Endothelial cell of umbilical vein (primary cell): ENCODE measurements at regions not wholly inside any gene's neighbourhood (a gene's known extent, or its start where the extent isn't known, plus 50 kb on each side); places are given as distances from the start of the nearest gene placed in this dataset.

Experiments used
- BruUV-seq: library from RNA; stranded (reverse); fragments of 400-500 nt; replicated peaks from 2 replicates; lab custom pipeline; 2021; lab: Mats Ljungman, UMichigan
- CTCF ChIA-PET: fragments of 300-600, 350-600 bp; sonication (Branson Sonifier 250); formaldehyde crosslinking; loops from one replicate; lab custom pipeline; 2021; ENCODE audit warnings: antibody characterized with exemption, inconsistent platforms; lab: Charles Lee
- POLR2A ChIA-PET: fragments of 300-600, 350-600 bp; sonication (Branson Sonifier 250); formaldehyde crosslinking; loops from one replicate; lab custom pipeline; 2021; ENCODE audit warnings: antibody characterized with exemption, inconsistent platforms; lab: Charles Lee
- DNase-seq: peaks from one replicate; pipeline ENCODE4 v3.0.0-alpha.2; 2011; ENCODE audit warnings: low read depth, low spot score
- FAIRE-seq: peaks from 2 replicates; lab custom pipeline; 2011; peaks lifted over from hg19 to GRCh38; lab: Jason Lieb, UNC
- H2AFZ ChIP-seq: 2 replicates; pipeline ENCODE4 v1.6.0; 2012; ENCODE audit warnings: low read depth, low read length, control low read depth, inconsistent platforms
- H3K27ac ChIP-seq: 2 replicates; pipeline ENCODE4 v1.5.1; 2011; ENCODE audit warnings: low read depth, mild to moderate bottlenecking, control low read depth, low read length, moderate library complexity; ENCODE audit not compliant: insufficient read depth
- H3K27me3 ChIP-seq, 2 experiments: 2 replicates each; pipeline versions ENCODE4 v1.6.0 to v1.6.1; 2011; ENCODE audit warnings: low read length in 2 of 2, mixed read lengths in 1 of 2; ENCODE audit not compliant: control insufficient read depth in 2 of 2, insufficient read depth in 2 of 2
- H3K36me3 ChIP-seq, 2 experiments: 2 replicates in 1 of 2; 3 replicates in 1 of 2; pipeline ENCODE4 v1.5.1; 2011; ENCODE audit warnings: low read length in 2 of 2, mild to moderate bottlenecking in 1 of 2, moderate library complexity in 1 of 2; ENCODE audit not compliant: control insufficient read depth in 2 of 2, insufficient read depth in 2 of 2; ENCODE audit errors: extremely low read depth in 1 of 2
- H3K4me1 ChIP-seq: 3 replicates; pipeline ENCODE4 v1.5.1; 2011; ENCODE audit warnings: mild to moderate bottlenecking, low read length; ENCODE audit not compliant: control insufficient read depth, insufficient read depth; ENCODE audit errors: extremely low read depth
- H3K4me2 ChIP-seq: 2 replicates; pipeline ENCODE4 v1.6.1; 2011; ENCODE audit warnings: low read length, control low read depth, mixed read lengths; ENCODE audit not compliant: insufficient read depth
- H3K4me3 ChIP-seq, 3 experiments: fragments of 200-600 bp in 1 of 3; sonication (generic), shearing (Covaris generic) in 1 of 3; replicated peaks in 1 of 3; 2 replicates each; pipeline ENCODE4 v1.5.1; 2011 to 2016; ENCODE audit warnings: control low read depth in 3 of 3, low read length in 3 of 3, mild to moderate bottlenecking in 2 of 3, inconsistent platforms in 1 of 3, low read depth in 1 of 3, moderate library complexity in 1 of 3; ENCODE audit not compliant: insufficient read depth in 1 of 3
- H3K79me2 ChIP-seq: 2 replicates; pipeline ENCODE4 v1.6.0; 2012; ENCODE audit warnings: low read length, inconsistent platforms; ENCODE audit not compliant: control insufficient read depth, insufficient read depth
- H3K9ac ChIP-seq: replicated peaks from 2 replicates; pipeline ENCODE3; 2011; ENCODE audit warnings: low read length, control low read depth; ENCODE audit not compliant: insufficient read depth; ENCODE audit errors: extremely low read depth
- H3K9me1 ChIP-seq: replicated peaks from 3 replicates; pipeline ENCODE4 v1.6.0; 2011; ENCODE audit warnings: mild to moderate bottlenecking, low read length; ENCODE audit not compliant: control insufficient read depth, insufficient read depth; ENCODE audit errors: extremely low read depth
- H3K9me3 ChIP-seq: replicated peaks from 2 replicates; pipeline ENCODE4 v1.5.1; 2012; ENCODE audit warnings: low read length, inconsistent platforms; ENCODE audit not compliant: control insufficient read depth, insufficient read depth
- H4K20me1 ChIP-seq: replicated peaks from 2 replicates; pipeline ENCODE3; 2011; ENCODE audit warnings: mild to moderate bottlenecking, low read length; ENCODE audit not compliant: control insufficient read depth, insufficient read depth; ENCODE audit errors: extremely low read depth
- EZH2 ChIP-seq: IDR thresholded peaks from 2 replicates; pipeline ENCODE4 v1.6.1; 2012; ENCODE audit warnings: borderline replicate concordance, low read depth, mild to moderate bottlenecking, moderate library complexity, low read length, inconsistent platforms; ENCODE audit not compliant: severe bottlenecking
- FOS ChIP-seq: IDR thresholded peaks from 2 replicates; pipeline ENCODE4 v1.6.1; 2011; ENCODE audit warnings: mild to moderate bottlenecking, low read length, moderate library complexity, borderline replicate concordance; ENCODE audit not compliant: insufficient read depth
- GATA2 ChIP-seq: IDR thresholded peaks from 2 replicates; pipeline ENCODE4 v1.7.0; 2011; ENCODE audit warnings: low read depth, mild to moderate bottlenecking, moderate library complexity, mixed read lengths, low read length; ENCODE audit not compliant: insufficient read length, insufficient read depth
- JUN ChIP-seq: IDR thresholded peaks from 2 replicates; pipeline ENCODE4 v1.6.1; 2011; ENCODE audit warnings: borderline replicate concordance, low read depth; ENCODE audit not compliant: insufficient read length, insufficient read depth
- MYC ChIP-seq: IDR thresholded peaks from one replicate; pipeline ENCODE4 v1.6.1; 2011; ENCODE audit warnings: mild to moderate bottlenecking, low read depth, low read length
- POLR2AphosphoS5 ChIP-seq: IDR thresholded peaks from 2 replicates; pipeline ENCODE4 v1.6.1; 2012; ENCODE audit warnings: low read depth, mild to moderate bottlenecking, control low read depth, low read length, moderate library complexity; ENCODE audit not compliant: insufficient read depth
- dilution Hi-C: fragments of 300-500 bp; cut with MboI; formaldehyde crosslinking; loops from one replicate; pipeline ENCODE4 v1.15.0; 2019; ENCODE audit warnings: low sequenced_read_pairs; ENCODE audit not compliant: extremely low pct_ligation_motif_present
- intact Hi-C: fragments of 100-400 bp; cut with micrococcal nuclease; formaldehyde crosslinking; loops from one replicate; pipeline ENCODE4 v1.10.0; 2022
- TF ChIP-seq, protein P1 (sequence below), 2 donors: IDR thresholded peaks; 1 replicate in 1 of 2; 2 replicates in 1 of 2; pipeline ENCODE4 v1.5.1; 2011; ENCODE audit warnings: low read length in 2 of 2, mild to moderate bottlenecking in 2 of 2, moderate library complexity in 2 of 2, control low read depth in 1 of 2, inconsistent platforms in 1 of 2, low read depth in 1 of 2; ENCODE audit not compliant: insufficient read depth in 1 of 2; ENCODE audit errors: extremely low read depth in 1 of 2
- TF ChIP-seq, protein P2 (sequence below): IDR thresholded peaks from 2 replicates; pipeline ENCODE4 v1.6.1; 2011; ENCODE audit not compliant: insufficient read depth, insufficient read length

DNA sequence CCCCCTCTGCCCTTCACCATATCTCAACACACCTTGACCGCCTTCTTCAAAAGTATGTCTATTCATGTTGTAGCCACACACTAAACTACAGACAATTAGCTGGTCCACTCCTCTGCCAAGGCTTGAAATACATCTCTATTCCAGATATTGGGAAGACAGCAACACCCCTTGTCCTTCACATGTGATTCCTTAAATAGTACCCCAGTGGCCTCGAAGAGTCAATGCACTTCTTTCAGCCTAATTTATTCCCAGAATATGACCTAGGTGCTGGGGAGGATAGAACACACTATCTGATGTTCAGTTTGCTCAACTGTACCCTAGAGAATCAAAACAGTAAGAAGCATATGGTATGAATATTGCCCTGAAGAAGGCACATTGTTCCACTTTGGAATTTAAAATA, 82.4 kb upstream of the DACH1 start:
- no peaks in the 10 kb centered on the region for H3K4me1 ChIP-seq
- no peak overlapping the region for H2AFZ ChIP-seq
- H3K36me3 ChIP-seq, result no peaks in the 10 kb centered on the region
- no peak overlapping the region for H3K4me2 ChIP-seq
- CTCF ChIA-PET, result interaction anchor here (0.9 kb wide), 1 partner anchor 8 kb away, joined by 3 read pairs; no protein-coding TSS in a partner anchor
- no peaks in the 10 kb centered on the region for H4K20me1 ChIP-seq
- H3K27me3 ChIP-seq, result no peaks in the 10 kb centered on the region
- no TSS peak for BruUV-seq
- H3K9ac ChIP-seq, result no peak overlapping the region
- TF ChIP-seq JUN (no peak), MYC (no peak), EZH2 (no peak), POLR2AphosphoS5 (no peak), FOS (no peak), GATA2 (no peak)
- TF ChIP-seq, protein P1, sequence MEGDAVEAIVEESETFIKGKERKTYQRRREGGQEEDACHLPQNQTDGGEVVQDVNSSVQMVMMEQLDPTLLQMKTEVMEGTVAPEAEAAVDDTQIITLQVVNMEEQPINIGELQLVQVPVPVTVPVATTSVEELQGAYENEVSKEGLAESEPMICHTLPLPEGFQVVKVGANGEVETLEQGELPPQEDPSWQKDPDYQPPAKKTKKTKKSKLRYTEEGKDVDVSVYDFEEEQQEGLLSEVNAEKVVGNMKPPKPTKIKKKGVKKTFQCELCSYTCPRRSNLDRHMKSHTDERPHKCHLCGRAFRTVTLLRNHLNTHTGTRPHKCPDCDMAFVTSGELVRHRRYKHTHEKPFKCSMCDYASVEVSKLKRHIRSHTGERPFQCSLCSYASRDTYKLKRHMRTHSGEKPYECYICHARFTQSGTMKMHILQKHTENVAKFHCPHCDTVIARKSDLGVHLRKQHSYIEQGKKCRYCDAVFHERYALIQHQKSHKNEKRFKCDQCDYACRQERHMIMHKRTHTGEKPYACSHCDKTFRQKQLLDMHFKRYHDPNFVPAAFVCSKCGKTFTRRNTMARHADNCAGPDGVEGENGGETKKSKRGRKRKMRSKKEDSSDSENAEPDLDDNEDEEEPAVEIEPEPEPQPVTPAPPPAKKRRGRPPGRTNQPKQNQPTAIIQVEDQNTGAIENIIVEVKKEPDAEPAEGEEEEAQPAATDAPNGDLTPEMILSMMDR (IDR thresholded peaks at IDR 0.05; ENCODE audit: extremely low read depth in 1 of 2, insufficient read depth in 1 of 2, low read depth in 1 of 2, low read length in 2 of 2), result no peak
- TF ChIP-seq, protein P2, sequence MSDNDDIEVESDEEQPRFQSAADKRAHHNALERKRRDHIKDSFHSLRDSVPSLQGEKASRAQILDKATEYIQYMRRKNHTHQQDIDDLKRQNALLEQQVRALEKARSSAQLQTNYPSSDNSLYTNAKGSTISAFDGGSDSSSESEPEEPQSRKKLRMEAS, result no peak
- no peaks in the 10 kb centered on the region for H3K9me1 ChIP-seq
- H3K9me3 ChIP-seq, result no peaks in the 10 kb centered on the region
- dilution Hi-C loops, result no loop called here
- no peak for DNase-seq
- no peaks in the 10 kb centered on the region for H3K79me2 ChIP-seq
- no peak overlapping the region for H3K4me3 ChIP-seq
- intact Hi-C loops, result no loop called here
- POLR2A ChIA-PET, result no interaction called here
- FAIRE-seq, result no peak
- no peak overlapping the region for H3K27ac ChIP-seq
